ENCODE measurements at regions not wholly inside any gene's neighbourhood (a gene's known extent, or its start where the extent isn't known, plus 50 kb on each side); places are given as distances from the start of the nearest gene placed in this dataset.

GRCh38 chr12:86373813-86374212 lies 117.6 kb upstream of the MGAT4C start:
- no peak for TF ChIP-seq CTCF (IDR thresholded peaks at IDR 0.05; ENCODE audit: insufficient read depth, low read depth, low read length)
- no peak for TF ChIP-seq EZH2 (IDR thresholded peaks at IDR 0.05; ENCODE audit: insufficient read depth, low read length)

Data from astrocyte (in vitro differentiated cells and primary cell).